ENCODE measurements at regions not wholly inside any gene's neighbourhood (a gene's known extent, or its start where the extent isn't known, plus 50 kb on each side); places are given as distances from the start of the nearest gene placed in this dataset.

DNA sequence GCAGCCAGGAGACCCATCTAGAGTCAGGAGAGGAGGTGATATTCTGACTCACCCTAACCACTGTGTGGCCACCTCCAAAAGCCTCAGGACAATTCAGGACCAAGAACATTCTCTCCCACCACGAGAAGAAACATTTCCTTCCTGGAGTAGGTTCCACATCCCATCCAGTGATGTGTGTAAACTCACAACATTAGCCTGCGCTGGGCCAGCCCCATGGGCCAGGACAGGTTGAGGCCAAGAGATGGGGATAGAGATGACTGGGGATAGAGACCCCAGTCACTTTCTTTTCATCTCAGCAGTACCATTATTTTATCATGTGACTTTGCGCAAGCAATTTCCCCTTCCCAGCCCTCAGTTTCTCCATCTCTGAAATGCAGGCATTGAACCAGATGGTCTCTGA is 126.6 kb upstream of the PTPRT start:
- TF ChIP-seq, protein P1, sequence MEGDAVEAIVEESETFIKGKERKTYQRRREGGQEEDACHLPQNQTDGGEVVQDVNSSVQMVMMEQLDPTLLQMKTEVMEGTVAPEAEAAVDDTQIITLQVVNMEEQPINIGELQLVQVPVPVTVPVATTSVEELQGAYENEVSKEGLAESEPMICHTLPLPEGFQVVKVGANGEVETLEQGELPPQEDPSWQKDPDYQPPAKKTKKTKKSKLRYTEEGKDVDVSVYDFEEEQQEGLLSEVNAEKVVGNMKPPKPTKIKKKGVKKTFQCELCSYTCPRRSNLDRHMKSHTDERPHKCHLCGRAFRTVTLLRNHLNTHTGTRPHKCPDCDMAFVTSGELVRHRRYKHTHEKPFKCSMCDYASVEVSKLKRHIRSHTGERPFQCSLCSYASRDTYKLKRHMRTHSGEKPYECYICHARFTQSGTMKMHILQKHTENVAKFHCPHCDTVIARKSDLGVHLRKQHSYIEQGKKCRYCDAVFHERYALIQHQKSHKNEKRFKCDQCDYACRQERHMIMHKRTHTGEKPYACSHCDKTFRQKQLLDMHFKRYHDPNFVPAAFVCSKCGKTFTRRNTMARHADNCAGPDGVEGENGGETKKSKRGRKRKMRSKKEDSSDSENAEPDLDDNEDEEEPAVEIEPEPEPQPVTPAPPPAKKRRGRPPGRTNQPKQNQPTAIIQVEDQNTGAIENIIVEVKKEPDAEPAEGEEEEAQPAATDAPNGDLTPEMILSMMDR (IDR thresholded peaks at IDR 0.05; ENCODE audit: insufficient read depth, missing control alignments) = no peak
- FAIRE-seq (no peak), DNase-seq (ENCODE audit: insufficient read length, low spot score) (no peak)

DNA sequence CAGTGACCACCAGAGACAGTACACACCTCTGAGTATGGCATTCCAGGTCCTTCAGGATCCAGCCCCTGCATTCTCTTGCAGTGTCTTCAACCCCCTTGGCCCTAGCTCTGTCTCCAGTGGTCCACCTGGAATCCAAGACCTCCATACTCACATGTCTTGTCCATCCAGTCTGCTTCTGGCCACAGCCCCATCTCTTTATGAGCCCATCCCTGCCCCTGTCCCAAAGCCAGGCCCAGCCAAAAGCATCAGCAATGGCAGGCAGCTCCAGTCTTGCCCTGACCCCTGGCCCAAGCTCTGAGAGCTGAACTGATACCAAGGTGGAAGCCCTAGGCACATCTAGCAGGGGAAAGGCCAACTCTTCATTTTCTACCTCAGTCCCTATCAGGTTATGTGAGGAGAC is 119.6 kb upstream of the PTPRT start:
- no peak for DNase-seq (ENCODE audit: insufficient read length, low spot score)
- TF ChIP-seq, protein P1 (IDR thresholded peaks at IDR 0.05; ENCODE audit: insufficient read depth, missing control alignments) = no peak
- FAIRE-seq = no peak

DNA sequence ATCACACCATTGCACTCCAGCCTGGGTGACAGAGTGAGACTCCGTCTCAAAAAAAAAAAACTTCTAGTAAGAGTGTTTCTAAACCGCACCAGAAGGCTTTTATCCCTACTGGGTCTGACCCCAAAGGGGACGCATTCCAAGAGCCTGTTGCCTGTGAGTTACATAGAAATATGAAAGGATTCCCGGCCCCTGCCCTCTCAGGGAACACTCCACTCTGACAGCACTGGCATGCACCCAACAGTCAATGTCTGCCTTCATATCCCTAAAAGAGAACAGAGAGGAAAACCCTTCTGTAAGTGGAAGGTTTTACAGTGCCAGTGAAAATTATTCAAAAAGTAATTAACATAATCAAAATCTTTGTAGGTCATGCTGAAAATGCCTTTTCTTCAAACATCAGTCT is 117.1 kb upstream of the PTPRT start:
- no peak for FAIRE-seq
- TF ChIP-seq, protein P1 (IDR thresholded peaks at IDR 0.05; ENCODE audit: insufficient read depth, missing control alignments) = no peak
- no peak for DNase-seq (ENCODE audit: insufficient read length, low spot score)

DNA sequence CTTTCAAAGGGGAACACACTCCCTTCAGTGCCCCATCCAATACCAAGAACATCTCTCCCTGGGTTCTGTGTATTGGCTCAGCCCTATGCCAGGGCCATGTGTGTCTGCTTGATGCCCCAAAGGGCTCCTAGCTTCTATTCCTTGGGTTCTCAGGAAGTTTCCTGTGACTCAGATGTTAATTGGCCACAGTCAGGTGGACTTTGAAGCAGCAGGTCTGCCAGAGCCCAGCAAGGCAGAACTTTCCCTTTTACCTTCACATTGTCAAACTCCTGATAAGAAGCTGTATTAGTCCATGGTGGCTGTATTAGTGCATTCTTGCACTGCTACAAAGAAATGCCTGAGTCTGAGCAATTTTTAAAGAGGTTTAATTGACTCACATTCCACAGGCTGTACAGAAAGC is 116.0 kb upstream of the PTPRT start:
- FAIRE-seq (no peak), DNase-seq (ENCODE audit: insufficient read length, low spot score) (no peak)
- TF ChIP-seq, protein P1 (IDR thresholded peaks at IDR 0.05; ENCODE audit: insufficient read depth, missing control alignments) = no peak

DNA sequence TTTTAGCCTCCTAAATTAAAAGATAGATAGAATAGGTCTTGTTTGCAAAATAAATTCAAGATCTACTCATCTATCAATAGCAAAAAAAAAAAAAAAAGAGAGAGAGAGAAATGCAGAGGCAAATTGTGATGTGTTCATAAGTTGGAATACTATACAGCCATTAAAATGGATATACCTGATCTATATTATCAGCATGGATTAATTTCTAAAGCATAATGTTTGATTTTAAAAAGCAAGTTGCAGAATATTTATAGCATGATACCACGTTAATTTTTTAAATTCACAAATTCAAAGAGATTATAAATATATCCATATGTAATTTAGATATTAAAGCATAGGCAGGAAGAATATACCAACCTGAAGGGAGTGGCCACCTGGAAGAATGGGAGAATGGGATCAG is 114.9 kb upstream of the PTPRT start:
- no peak for FAIRE-seq
- TF ChIP-seq, protein P1 (IDR thresholded peaks at IDR 0.05; ENCODE audit: insufficient read depth, missing control alignments) = no peak

DNA sequence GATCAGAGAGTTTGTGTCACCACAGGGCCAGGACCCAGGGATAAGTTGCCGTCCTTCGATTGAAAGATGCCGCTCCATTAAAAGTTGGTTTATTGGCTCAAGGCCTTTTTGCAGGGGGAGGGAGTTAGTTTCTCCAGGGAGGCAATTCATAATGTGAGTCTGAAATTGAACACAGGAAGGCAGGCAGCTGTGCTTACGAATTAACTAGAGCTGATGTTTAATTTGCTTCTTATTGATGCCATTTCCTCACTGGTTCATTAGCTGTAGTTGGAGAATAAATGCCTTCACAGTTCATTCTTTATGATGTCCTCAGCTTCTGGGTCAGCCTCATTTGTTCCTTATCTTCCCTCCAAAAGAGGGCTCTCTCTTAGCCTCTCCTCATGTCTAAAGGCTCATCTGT is 113.2 kb upstream of the PTPRT start:
- no peak for FAIRE-seq
- TF ChIP-seq, protein P1 (IDR thresholded peaks at IDR 0.05; ENCODE audit: insufficient read depth, missing control alignments) = no peak
- DNase-seq (ENCODE audit: insufficient read length, low spot score) = no peak

More for the DNA sequence above, 114.9 kb upstream of the PTPRT start:
- DNase-seq (ENCODE audit: insufficient read length, low spot score) = no peak

DNA sequence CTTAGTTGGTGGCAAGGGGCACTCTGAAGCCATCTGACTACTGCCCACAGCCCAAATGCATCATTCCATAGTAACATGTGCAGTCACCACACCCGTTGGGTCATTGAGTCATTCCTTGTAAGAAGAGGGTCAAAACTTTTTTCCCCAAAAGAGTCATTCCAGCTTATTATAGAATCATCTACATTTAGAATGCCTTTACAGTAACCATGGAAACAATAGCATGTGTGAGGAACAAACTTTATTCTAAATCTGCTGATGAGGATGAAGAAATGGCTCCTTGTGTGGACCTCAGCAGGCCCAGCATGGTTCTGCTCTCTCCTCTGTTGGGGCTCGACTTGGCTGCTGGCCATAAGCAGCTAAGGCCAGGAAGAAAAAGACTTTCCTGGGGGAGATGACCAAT is 111.2 kb upstream of the PTPRT start:
- FAIRE-seq (no peak), DNase-seq (ENCODE audit: insufficient read length, low spot score) (no peak)
- TF ChIP-seq, protein P1 (IDR thresholded peaks at IDR 0.05; ENCODE audit: insufficient read depth, missing control alignments) = no peak
